LNCaP clone FGC (cell line): ENCODE measurements at regions not wholly inside any gene's neighbourhood (a gene's known extent, or its start where the extent isn't known, plus 50 kb on each side); places are given as distances from the start of the nearest gene placed in this dataset.

ENCODE experiments used
- DNase-seq: peaks from one replicate; pipeline ENCODE4 v3.0.0-alpha.2; 2011; ENCODE audit warnings: low read depth
- H3K4me3 ChIP-seq: 2 replicates; pipeline ENCODE4 v1.5.1; 2011; ENCODE audit warnings: mild to moderate bottlenecking, low read depth, low read length, control low read depth
- TF ChIP-seq, protein P1 (sequence below): IDR thresholded peaks from 2 replicates; pipeline ENCODE4 v1.5.1; 2012; ENCODE audit warnings: mild to moderate bottlenecking; ENCODE audit not compliant: control insufficient read depth, insufficient read depth; ENCODE audit errors: extremely low read depth

DNA sequence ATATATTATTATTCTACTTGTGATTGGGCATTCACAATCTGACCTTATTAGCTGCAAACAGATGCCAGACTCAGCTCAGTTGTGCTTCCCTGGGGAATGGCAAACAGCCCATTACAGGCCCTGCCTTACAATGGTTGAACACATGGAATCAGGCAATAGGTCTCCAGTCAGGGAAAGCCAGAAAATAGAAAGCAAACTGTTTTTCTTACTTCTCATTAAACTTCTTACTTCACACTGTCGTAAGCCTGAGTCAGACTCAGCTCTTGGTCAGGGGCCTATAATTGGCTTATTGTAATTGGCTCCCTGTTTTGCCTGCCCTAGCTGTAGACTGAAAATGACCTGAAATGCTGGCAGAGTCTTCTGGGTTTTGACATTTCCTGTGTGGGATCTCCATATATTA is 77.0 kb upstream of the CA10 start:
- DNase-seq: no peak
- H3K4me3 ChIP-seq: no peak overlapping the region
- TF ChIP-seq, protein P1, sequence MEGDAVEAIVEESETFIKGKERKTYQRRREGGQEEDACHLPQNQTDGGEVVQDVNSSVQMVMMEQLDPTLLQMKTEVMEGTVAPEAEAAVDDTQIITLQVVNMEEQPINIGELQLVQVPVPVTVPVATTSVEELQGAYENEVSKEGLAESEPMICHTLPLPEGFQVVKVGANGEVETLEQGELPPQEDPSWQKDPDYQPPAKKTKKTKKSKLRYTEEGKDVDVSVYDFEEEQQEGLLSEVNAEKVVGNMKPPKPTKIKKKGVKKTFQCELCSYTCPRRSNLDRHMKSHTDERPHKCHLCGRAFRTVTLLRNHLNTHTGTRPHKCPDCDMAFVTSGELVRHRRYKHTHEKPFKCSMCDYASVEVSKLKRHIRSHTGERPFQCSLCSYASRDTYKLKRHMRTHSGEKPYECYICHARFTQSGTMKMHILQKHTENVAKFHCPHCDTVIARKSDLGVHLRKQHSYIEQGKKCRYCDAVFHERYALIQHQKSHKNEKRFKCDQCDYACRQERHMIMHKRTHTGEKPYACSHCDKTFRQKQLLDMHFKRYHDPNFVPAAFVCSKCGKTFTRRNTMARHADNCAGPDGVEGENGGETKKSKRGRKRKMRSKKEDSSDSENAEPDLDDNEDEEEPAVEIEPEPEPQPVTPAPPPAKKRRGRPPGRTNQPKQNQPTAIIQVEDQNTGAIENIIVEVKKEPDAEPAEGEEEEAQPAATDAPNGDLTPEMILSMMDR: no peak

DNA sequence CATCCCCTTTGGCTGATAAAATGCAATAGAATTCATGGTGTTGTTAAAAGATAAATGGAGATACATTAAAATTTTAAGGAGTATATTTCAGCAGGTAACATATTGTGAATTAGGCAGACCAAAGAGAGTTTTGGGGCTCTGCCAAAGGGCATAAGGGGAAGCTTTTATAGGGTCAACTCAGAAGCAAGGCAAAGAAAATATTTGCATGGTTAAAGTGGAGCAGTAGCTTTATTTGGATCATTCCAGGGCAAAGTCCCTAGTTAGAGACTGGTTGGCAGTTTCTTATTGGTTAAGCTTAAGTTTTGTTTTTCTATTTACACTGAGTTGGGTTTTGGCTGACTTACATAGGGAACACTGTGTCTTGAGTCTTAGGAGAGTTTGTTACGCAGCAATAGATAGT is 75.1 kb upstream of the CA10 start:
- no peak overlapping the region for H3K4me3 ChIP-seq
- no peak for DNase-seq
- TF ChIP-seq, protein P1: no peak

DNA sequence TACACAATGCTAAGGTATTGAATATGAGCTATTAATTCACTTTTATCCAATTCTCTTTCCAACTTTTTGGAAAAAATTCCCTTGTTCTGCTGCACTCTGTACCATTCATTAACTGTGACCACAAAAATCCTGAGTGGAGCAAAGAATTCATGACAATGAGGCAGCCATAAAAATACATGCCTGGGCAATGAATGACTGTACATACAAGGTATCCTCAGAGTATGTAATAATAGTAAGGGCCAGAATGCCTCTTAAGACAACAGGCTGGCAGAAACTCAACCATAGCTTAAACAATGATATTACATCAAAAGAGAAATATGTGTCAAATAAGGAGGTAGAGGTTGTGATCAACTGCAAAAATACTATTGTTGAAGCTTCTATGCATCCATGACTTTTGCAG is 74.7 kb upstream of the CA10 start:
- H3K4me3 ChIP-seq: no peak overlapping the region
- no peak for DNase-seq
- TF ChIP-seq, protein P1: no peak

DNA sequence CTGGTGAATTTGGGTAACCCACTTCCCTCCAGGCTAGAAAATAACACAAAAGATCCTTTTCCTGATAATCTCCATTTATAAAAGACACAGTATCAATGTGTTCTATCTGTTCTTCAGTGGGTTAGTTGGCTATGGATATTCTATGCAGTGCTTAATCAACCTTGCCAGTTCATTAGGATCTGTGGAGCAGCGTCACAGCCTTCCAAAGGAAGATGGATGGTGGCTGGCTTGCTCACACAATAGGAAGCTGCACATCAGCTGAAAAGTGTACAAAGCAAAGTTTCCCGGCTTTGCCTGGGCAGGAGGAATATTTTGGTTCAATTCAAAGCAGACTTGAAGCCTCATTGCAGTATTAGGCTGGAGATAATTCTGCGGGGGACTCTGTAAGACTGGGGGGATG is 70.3 kb upstream of the CA10 start:
- no peak overlapping the region for H3K4me3 ChIP-seq
- no peak for DNase-seq
- TF ChIP-seq, protein P1: no peak

DNA sequence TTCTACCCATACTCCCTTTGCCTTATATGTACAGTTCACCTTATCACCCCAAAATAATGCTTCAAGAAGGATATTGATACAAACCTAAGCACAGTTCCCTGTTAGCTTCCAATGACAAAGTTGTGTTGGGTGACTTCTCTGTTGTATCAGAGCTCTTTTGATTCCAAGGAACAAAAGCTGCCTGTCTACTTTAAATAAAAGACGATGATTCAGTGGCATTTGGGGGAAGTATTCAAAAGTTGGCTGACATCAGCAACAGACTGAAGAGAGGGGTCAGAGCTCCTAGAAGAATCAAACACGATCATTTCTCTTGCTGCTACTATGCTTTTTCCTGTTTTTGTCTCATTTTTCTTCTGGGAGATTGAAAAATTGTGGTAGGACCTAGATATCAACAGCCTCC is 69.4 kb upstream of the CA10 start:
- TF ChIP-seq, protein P1: no peak
- H3K4me3 ChIP-seq: no peak overlapping the region
- no peak for DNase-seq

DNA sequence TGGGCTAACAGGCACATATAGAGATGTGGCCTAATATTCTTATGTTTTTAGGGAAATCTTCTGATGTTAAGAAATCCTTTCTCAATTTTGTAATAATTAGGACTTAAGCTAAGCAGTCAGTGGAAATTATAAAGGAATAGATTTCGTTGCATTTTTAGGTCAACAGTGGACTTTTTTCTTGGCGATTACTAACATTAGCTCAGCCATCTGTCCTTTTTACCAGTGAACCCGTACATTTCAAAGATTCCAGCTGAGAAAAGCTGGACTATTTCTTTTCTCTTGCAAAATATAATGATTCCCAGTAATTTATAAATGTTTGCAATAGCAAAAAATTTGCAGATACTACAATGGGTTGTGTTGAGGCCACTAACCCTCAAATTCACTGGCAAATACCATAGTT is 54.9 kb upstream of the CA10 start:
- no peak for DNase-seq
- TF ChIP-seq, protein P1: no peak
- no peak overlapping the region for H3K4me3 ChIP-seq

DNA sequence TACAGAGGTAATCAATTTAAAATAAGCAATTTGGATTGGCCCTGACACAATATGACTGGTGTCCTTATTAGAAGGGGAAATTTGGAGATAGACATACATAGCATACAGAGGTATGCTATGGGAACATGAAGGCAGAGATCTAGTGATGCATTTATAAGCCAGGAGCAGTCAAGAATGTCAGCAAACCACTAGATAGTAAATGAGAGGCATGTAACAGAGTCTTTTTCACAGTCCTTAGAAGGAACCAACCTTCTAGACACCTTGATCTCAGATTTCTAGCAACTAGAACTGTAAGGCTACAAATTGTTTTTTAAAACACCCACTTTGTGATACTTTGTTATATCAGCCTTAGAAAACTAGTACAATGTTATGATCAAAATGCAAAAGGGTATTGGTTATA is 54.3 kb upstream of the CA10 start:
- H3K4me3 ChIP-seq: no peak overlapping the region
- DNase-seq: no peak
- TF ChIP-seq, protein P1: no peak
